ENCODE measurements at regions not wholly inside any gene's neighbourhood (a gene's known extent, or its start where the extent isn't known, plus 50 kb on each side); places are given as distances from the start of the nearest gene placed in this dataset.
"Not testable (repeated sequence)": the region's sequence is repeated elsewhere in the genome, so short reads cannot be mapped to it uniquely, and the experiment has no call there.

- no peak overlapping the region for H3K4me3 Mint-ChIP-seq
- peaks cover 11% of the 10 kb centered on the region for H3K27me3 Mint-ChIP-seq
- H3K36me3 Mint-ChIP-seq: no peaks in the 10 kb centered on the region
- H3K4me1 Mint-ChIP-seq: no peaks in the 10 kb centered on the region
- H3K27ac Mint-ChIP-seq: no peak overlapping the region
- no peaks in the 10 kb centered on the region for H3K9me3 Mint-ChIP-seq
These were observed 478.6 kb downstream of the MATN1 start for GRCh38 chr1:30244801-30245200.

- peaks cover 13% of the 10 kb centered on the region for H3K27me3 Mint-ChIP-seq
- no peaks in the 10 kb centered on the region for H3K4me1 Mint-ChIP-seq
These were observed 480.5 kb downstream of the MATN1 start for GRCh38 chr1:30242722-30243457.

GRCh38 chr1:30242168-30242567, 481.2 kb downstream of the MATN1 start:
- Mint-ChIP-seq H3K9me3 (no peaks in the 10 kb centered on the region), H3K36me3 (no peaks in the 10 kb centered on the region), H3K4me3 (no peak overlapping the region), H3K27me3 (peaks cover 13% of the 10 kb centered on the region), H3K4me1 (no peaks in the 10 kb centered on the region), H3K27ac (no peak overlapping the region)

More at GRCh38 chr1:30242722-30243457, 480.5 kb downstream of the MATN1 start:
- Mint-ChIP-seq H3K4me3 (no peak overlapping the region), H3K9me3 (no peaks in the 10 kb centered on the region), H3K27ac (no peak overlapping the region), H3K36me3 (no peaks in the 10 kb centered on the region)

GRCh38 chr1:30241681-30242080, 481.7 kb downstream of the MATN1 start:
- H3K4me3 Mint-ChIP-seq: no peak overlapping the region
- H3K9me3 Mint-ChIP-seq: no peaks in the 10 kb centered on the region
- H3K4me1 Mint-ChIP-seq: no peaks in the 10 kb centered on the region
- no peak overlapping the region for H3K27ac Mint-ChIP-seq
- peaks cover 13% of the 10 kb centered on the region for H3K27me3 Mint-ChIP-seq
- H3K36me3 Mint-ChIP-seq: no peaks in the 10 kb centered on the region

GRCh38 chr1:30234091-30234490, 489.3 kb downstream of the MATN1 start:
- Mint-ChIP-seq H3K36me3 (no peaks in the 10 kb centered on the region), H3K9me3 (no peaks in the 10 kb centered on the region), H3K4me3 (no peak overlapping the region), H3K27me3 (peaks cover 1% of the 10 kb centered on the region), H3K4me1 (no peaks in the 10 kb centered on the region), H3K27ac (no peak overlapping the region)

- H3K36me3 Mint-ChIP-seq: no peaks in the 10 kb centered on the region
- no peaks in the 10 kb centered on the region for H3K4me1 Mint-ChIP-seq
- no peak overlapping the region for H3K27ac Mint-ChIP-seq
- H3K27me3 Mint-ChIP-seq: peaks cover 1% of the 10 kb centered on the region
- H3K4me3 Mint-ChIP-seq: no peak overlapping the region
- no peaks in the 10 kb centered on the region for H3K9me3 Mint-ChIP-seq
These were observed 491.0 kb downstream of the MATN1 start for GRCh38 chr1:30232288-30232899.

- Mint-ChIP-seq H3K4me3 (no peak overlapping the region), H3K9me3 (no peaks in the 10 kb centered on the region), H3K27ac (no peak overlapping the region), H3K27me3 (peaks cover 5% of the 10 kb centered on the region), H3K4me1 (no peaks in the 10 kb centered on the region), H3K36me3 (no peaks in the 10 kb centered on the region)
These were observed 493.4 kb downstream of the MATN1 start for GRCh38 chr1:30229960-30230359.

- no peak overlapping the region for H3K4me3 Mint-ChIP-seq
- H3K36me3 Mint-ChIP-seq: no peaks in the 10 kb centered on the region
- no peak overlapping the region for H3K27ac Mint-ChIP-seq
- no peaks in the 10 kb centered on the region for H3K9me3 Mint-ChIP-seq
- H3K4me1 Mint-ChIP-seq: no peaks in the 10 kb centered on the region
- peaks cover 5% of the 10 kb centered on the region for H3K27me3 Mint-ChIP-seq
These were observed 493.8 kb downstream of the MATN1 start for GRCh38 chr1:30229557-30229956.

- no peak overlapping the region for H3K4me3 Mint-ChIP-seq
- no peak overlapping the region for H3K27ac Mint-ChIP-seq
- H3K4me1 Mint-ChIP-seq: no peaks in the 10 kb centered on the region
- no peaks in the 10 kb centered on the region for H3K36me3 Mint-ChIP-seq
- H3K9me3 Mint-ChIP-seq: no peaks in the 10 kb centered on the region
- H3K27me3 Mint-ChIP-seq: peaks cover 3% of the 10 kb centered on the region
These were observed 496.7 kb downstream of the MATN1 start for GRCh38 chr1:30226648-30227047.

- Mint-ChIP-seq H3K27me3 (peaks cover 3% of the 10 kb centered on the region), H3K36me3 (no peaks in the 10 kb centered on the region), H3K9me3 (no peaks in the 10 kb centered on the region), H3K27ac (peak overlapping the region; percentile 17), H3K4me1 (no peaks in the 10 kb centered on the region), H3K4me3 (no peak overlapping the region)
These were observed 498.0 kb downstream of the MATN1 start for GRCh38 chr1:30225357-30225756.

GRCh38 chr1:30219675-30220074, 503.7 kb downstream of the MATN1 start:
- H3K27me3 Mint-ChIP-seq: no peaks in the 10 kb centered on the region
- no peak overlapping the region for H3K27ac Mint-ChIP-seq
- no peaks in the 10 kb centered on the region for H3K9me3 Mint-ChIP-seq
- H3K36me3 Mint-ChIP-seq: no peaks in the 10 kb centered on the region
- H3K4me1 Mint-ChIP-seq: no peaks in the 10 kb centered on the region
- H3K4me3 Mint-ChIP-seq: no peak overlapping the region

GRCh38 chr1:30218438-30218837, 504.9 kb downstream of the MATN1 start:
- no peak overlapping the region for H3K27ac Mint-ChIP-seq
- no peaks in the 10 kb centered on the region for H3K4me1 Mint-ChIP-seq
- no peaks in the 10 kb centered on the region for H3K36me3 Mint-ChIP-seq
- no peaks in the 10 kb centered on the region for H3K27me3 Mint-ChIP-seq
- no peaks in the 10 kb centered on the region for H3K9me3 Mint-ChIP-seq
- no peak overlapping the region for H3K4me3 Mint-ChIP-seq

- no peak overlapping the region for H3K4me3 Mint-ChIP-seq
- peaks cover 3% of the 10 kb centered on the region for H3K27me3 Mint-ChIP-seq
- H3K9me3 Mint-ChIP-seq: no peaks in the 10 kb centered on the region
- H3K36me3 Mint-ChIP-seq: no peaks in the 10 kb centered on the region
- no peaks in the 10 kb centered on the region for H3K4me1 Mint-ChIP-seq
- H3K27ac Mint-ChIP-seq: no peak overlapping the region
These were observed 506.8 kb downstream of the MATN1 start for GRCh38 chr1:30216602-30217001.

- Mint-ChIP-seq H3K9me3 (no peaks in the 10 kb centered on the region), H3K27ac (no peak overlapping the region), H3K4me1 (no peaks in the 10 kb centered on the region), H3K36me3 (no peaks in the 10 kb centered on the region), H3K27me3 (peaks cover 10% of the 10 kb centered on the region), H3K4me3 (no peak overlapping the region)
These were observed 509.4 kb downstream of the MATN1 start for GRCh38 chr1:30213936-30214335.

GRCh38 chr1:30207962-30208361, 515.4 kb downstream of the MATN1 start:
- H3K4me3 Mint-ChIP-seq, H3K27me3 Mint-ChIP-seq, H3K36me3 Mint-ChIP-seq, H3K4me1 Mint-ChIP-seq, H3K9me3 Mint-ChIP-seq, H3K27ac Mint-ChIP-seq: not testable (repeated sequence)

GRCh38 chr1:30206631-30207030, 516.8 kb downstream of the MATN1 start:
- H3K4me3 Mint-ChIP-seq, H3K27ac Mint-ChIP-seq, H3K4me1 Mint-ChIP-seq: not testable (repeated sequence)

GRCh38 chr1:30204916-30205315, 518.5 kb downstream of the MATN1 start:
- H3K27ac Mint-ChIP-seq, H3K4me1 Mint-ChIP-seq, H3K9me3 Mint-ChIP-seq, H3K27me3 Mint-ChIP-seq, H3K4me3 Mint-ChIP-seq, H3K36me3 Mint-ChIP-seq: not testable (repeated sequence)

More at GRCh38 chr1:30206631-30207030, 516.8 kb downstream of the MATN1 start:
- H3K27me3 Mint-ChIP-seq, H3K36me3 Mint-ChIP-seq, H3K9me3 Mint-ChIP-seq: not testable (repeated sequence)
